K562 (cell line): ENCODE measurements at regions not wholly inside any gene's neighbourhood (a gene's known extent, or its start where the extent isn't known, plus 50 kb on each side); places are given as distances from the start of the nearest gene placed in this dataset.

ENCODE experiments used
- PATZ1 ChIP-seq: fragments of 250-450 bp; sonication (Bioruptor Pico); IDR thresholded peaks from 2 replicates; pipeline ENCODE4 v1.5.0; 2020; ENCODE audit warnings: mild to moderate bottlenecking, borderline replicate concordance
- ZNF785 ChIP-seq: fragments of 250-450 bp; sonication (Bioruptor Pico); IDR thresholded peaks from 2 replicates; pipeline ENCODE4 v1.4.0; 2020; ENCODE audit warnings: mild to moderate bottlenecking
- TF ChIP-seq, protein P1 (sequence below): fragments of 250-450 bp; sonication (Bioruptor Pico); IDR thresholded peaks from 2 replicates; pipeline ENCODE4 v1.5.0; 2021; ENCODE audit warnings: mild to moderate bottlenecking, borderline replicate concordance
- TF ChIP-seq, protein P2 (sequence below), 2 experiments: fragments of 200-800 bp in 1 of 2; sonication (Bioruptor generic) in 1 of 2; sonication (generic) in 1 of 2; formaldehyde crosslinking in 1 of 2; IDR thresholded peaks in 1 of 2; conservative IDR thresholded peaks in 1 of 2; 2 replicates each; pipeline versions ENCODE4 v1.5.0 to v1.6.1; 2016 to 2020; ENCODE audit warnings: missing compliant biosample characterization in 1 of 2, missing genetic modification characterization in 1 of 2, missing genetic modification reagents in 1 of 2

DNA sequence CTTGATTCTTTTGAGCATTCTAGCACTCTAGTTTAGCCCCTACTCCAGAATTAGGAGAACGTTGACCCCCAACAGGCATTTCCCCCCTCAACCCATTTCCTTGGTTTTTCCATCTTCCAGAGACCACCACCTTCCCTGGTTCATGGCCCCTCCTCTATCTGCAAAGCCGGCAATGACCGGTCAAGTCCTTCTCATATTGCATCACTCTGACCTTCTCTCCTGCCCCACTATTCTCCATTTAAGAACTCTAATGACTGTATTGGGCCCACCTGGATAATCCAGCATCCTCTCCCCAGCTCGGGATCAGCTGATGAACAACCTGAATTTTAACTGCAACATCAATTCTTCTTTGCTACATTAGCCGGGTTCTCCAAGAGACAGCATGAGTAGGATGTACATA lies 437.4 kb downstream of the NPHP4 start (continued):
- TF ChIP-seq, protein P1, sequence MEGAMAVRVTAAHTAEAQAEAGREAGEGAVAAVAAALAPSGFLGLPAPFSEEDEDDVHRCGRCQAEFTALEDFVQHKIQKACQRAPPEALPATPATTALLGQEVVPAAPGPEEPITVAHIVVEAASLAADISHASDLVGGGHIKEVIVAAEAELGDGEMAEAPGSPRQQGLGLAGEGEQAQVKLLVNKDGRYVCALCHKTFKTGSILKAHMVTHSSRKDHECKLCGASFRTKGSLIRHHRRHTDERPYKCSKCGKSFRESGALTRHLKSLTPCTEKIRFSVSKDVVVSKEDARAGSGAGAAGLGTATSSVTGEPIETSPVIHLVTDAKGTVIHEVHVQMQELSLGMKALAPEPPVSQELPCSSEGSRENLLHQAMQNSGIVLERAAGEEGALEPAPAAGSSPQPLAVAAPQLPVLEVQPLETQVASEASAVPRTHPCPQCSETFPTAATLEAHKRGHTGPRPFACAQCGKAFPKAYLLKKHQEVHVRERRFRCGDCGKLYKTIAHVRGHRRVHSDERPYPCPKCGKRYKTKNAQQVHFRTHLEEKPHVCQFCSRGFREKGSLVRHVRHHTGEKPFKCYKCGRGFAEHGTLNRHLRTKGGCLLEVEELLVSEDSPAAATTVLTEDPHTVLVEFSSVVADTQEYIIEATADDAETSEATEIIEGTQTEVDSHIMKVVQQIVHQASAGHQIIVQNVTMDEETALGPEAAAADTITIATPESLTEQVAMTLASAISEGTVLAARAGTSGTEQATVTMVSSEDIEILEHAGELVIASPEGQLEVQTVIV (CRISPR knock-in tag) = no peak
- TF ChIP-seq ZNF785 (CRISPR knock-in tag) (no peak), PATZ1 (CRISPR knock-in tag) (no peak)
- TF ChIP-seq, protein P2, sequence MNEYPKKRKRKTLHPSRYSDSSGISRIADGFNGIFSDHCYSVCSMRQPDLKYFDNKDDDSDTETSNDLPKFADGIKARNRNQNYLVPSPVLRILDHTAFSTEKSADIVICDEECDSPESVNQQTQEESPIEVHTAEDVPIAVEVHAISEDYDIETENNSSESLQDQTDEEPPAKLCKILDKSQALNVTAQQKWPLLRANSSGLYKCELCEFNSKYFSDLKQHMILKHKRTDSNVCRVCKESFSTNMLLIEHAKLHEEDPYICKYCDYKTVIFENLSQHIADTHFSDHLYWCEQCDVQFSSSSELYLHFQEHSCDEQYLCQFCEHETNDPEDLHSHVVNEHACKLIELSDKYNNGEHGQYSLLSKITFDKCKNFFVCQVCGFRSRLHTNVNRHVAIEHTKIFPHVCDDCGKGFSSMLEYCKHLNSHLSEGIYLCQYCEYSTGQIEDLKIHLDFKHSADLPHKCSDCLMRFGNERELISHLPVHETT (CRISPR knock-in tag; conservative IDR thresholded peaks at IDR 0.05 in 1 of 2, IDR thresholded peaks at IDR 0.05 in 1 of 2) = no peak
- TF ChIP-seq, all 486 proteins: peak for 0
